HG02884 (cell line): ENCODE measurements at regions not wholly inside any gene's neighbourhood (a gene's known extent, or its start where the extent isn't known, plus 50 kb on each side); places are given as distances from the start of the nearest gene placed in this dataset.

Experiments
- ATAC-seq: cut with Tn5 transposase; IDR thresholded peaks from one replicate; pipeline ENCODE4 v1.9.1; 2021; ENCODE audit warnings: mild to moderate bottlenecking, moderate library complexity; ENCODE audit not compliant: unreplicated experiment

- ATAC-seq = no peak
These were observed 870.2 kb upstream of the TMEM132C start for GRCh38 chr12:127396734-127397133.

GRCh38 chr12:127398016-127398710 is 868.8 kb upstream of the TMEM132C start:
- ATAC-seq = no peak

- ATAC-seq = no peak
These were observed 867.5 kb upstream of the TMEM132C start for GRCh38 chr12:127399451-127399850.

DNA sequence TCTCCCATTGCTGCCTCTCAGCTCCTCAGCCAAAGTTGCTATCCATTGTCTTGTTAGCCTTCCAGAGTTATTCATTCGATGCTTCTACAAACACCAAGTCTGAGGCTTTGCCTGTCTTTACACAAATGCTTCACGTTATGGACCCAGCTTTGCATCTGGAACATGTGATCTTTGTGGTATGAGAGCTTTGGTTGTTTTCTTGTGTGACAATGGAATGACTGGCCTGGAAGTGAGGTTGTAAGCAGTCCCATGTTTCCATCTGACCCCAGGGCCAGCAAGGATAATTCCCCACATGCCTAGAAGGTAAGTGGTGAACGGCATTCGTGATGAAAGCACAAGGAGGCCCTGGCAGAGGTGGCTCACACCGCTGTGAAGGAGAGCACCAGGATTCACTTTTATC is 866.7 kb upstream of the TMEM132C start:
- no peak for ATAC-seq

DNA sequence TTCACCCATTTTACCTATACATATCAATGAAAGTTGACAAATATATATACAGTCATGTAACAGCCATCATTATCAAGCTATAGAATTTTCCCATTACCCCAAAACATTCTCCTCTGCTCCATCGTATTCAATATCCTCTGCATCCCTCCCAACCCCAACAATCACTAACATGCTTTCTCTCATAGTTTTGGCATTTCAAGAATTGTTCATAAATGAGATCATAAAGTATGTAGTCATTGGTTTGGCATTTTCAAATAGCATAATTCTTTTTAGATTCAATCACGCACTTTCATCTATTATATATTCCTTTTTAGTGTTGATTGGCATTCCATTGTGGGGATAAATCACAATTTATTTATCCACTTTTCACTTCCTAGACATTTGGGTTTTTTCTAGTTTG is 866.0 kb upstream of the TMEM132C start:
- ATAC-seq = no peak

GRCh38 chr12:127401536-127401935 is 865.4 kb upstream of the TMEM132C start:
- ATAC-seq = no peak

DNA sequence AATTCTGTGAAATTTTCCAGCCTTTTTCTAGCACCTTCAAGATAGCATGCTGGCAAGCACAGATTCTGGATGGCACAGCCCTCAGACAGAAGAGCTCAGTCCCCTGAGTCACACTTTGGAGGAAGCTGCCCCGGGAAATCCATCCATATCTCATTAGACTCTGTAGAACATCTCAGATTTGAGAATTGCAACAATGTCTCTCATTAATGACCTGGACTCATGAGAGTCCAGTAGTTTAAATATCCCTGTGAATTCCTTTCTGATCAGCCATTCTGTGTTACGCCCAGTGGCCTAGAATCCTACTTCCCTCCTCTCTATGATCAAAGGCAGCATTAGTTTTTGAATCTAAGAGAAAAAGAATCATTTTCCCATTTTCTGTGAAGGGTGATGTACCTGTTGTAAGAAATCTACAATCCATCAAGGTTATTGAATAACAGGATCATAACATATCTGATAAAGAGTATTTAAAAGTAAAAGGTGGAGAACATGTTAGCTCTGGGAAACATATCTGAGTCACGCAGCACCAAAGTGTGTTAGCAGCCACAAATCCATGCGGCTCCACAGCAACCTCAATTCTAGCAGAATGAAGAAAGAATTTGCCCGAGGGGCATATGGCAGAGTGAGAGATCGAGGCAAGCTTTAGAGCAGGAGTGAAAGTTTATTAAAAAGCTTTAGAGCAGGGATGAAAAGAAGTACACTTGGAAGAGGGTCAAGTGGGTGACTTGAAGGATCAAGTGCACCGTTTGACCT is 855.6 kb upstream of the TMEM132C start:
- no peak for ATAC-seq

- ATAC-seq = no peak
These were observed 855.0 kb upstream of the TMEM132C start for GRCh38 chr12:127411981-127412380.

DNA sequence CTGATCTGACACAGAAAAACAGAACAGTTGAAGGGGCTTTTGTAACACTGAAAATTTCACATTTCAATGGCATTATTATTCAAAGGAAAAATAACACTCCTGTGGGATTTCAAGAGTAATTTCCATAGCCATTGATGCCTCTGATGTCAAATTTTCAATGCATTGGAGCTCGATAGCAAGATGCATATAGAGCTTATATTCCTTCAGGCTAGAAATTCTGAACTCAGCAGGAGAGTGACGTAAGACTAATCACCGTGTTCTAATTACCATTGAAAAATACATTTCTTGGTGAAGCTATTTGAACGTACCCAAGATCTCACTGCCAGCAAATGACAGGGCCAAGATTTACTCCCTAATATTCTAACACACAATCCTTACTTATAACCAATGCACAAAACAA is 854.1 kb upstream of the TMEM132C start:
- no peak for ATAC-seq

DNA sequence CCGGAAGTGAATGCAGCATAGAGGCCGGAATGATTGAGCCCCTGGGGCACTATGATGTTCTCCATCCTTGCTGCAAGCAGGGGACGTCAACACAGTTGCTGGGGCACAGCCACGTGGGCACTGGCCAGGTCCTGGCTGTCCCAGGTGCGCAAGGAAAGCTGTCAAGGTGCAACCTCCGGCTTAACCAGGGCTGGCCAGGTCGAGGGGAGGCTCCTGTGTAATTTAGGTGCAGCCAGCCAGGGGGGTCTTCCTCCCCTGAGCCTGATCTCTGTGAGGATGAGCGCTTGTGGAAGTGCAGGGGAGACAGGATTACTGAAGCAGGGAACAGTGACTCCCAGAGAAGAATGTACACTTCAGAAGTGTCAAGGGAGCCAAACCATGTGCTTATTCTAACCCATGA is 852.8 kb upstream of the TMEM132C start:
- no peak for ATAC-seq

- no peak for ATAC-seq
These were observed 852.3 kb upstream of the TMEM132C start for GRCh38 chr12:127414636-127415035.

DNA sequence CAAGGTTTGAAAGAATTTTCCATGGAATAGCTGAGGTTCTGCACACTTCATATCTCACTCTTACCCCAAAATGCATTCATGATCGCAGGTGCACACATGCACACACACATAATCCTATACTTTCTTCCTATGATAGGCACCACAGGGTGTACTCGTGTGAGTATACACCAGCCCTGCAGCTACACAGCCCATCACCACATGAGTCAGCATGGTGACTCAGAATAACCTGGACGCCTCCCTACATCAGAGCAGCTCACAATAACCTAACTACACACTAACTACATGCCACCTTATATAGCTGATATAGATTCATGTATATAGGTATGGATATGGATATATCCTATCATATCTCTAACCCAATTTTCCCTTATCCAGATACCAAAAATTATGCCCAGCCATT is 850.2 kb upstream of the TMEM132C start:
- no peak for ATAC-seq

GRCh38 chr12:127419111-127419510 is 847.9 kb upstream of the TMEM132C start:
- no peak for ATAC-seq

GRCh38 chr12:127421614-127422013 is 845.4 kb upstream of the TMEM132C start:
- ATAC-seq = no peak

GRCh38 chr12:127422935-127423566 is 843.9 kb upstream of the TMEM132C start:
- ATAC-seq = no peak

DNA sequence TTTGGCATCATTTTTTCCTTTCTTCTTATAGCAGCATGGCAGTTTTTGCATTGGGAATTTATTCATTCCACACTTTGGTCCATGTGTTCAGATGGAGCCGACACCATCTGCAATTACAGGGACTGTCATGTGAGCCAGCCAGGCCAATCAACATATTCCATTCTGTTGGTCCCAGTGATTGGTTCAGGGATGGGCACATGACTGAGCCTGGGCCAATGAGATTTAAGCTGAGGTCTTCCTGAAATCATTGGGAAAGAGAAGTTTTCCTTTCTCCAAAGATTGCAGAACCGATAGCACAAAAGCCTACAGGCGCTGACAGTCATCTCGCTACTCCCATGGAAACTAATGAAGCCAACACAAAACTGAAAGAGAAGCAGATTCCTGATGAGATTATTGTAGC is 841.5 kb upstream of the TMEM132C start:
- ATAC-seq = no peak

- no peak for ATAC-seq
These were observed 838.5 kb upstream of the TMEM132C start for GRCh38 chr12:127428420-127428819.

DNA sequence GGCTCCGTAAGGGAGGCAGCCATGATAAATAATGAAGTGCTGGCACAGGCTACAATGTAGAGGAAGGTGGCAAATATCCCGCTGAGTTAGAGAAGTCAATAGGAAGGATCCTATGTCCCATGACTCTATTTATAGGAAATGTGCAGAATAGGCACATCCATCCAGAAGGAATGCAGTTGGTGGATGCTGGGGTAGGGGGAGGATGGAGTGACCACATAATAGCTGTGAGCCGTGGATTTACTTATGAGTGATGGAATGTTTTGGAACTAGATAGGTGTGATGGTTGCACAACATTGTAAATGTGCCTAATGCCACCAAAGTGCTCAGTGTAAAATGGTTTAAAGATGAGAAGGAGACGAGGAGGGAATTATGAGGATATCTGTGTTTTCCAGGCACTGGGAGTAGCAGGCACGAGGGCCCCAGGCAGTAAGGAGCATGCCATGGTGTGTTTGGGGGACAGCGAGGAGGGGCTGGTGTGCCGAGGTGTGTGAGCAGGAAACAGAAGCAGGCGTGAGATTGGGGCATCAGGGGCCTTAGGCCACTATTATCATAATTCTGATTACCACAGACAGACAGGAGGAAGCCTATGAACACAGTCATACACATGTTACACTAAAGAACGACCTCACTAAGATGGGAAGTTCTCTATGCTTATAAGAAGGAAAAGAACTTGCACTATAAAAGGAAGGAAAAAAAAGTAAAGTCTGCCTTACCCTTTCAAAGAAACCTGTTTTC is 837.3 kb upstream of the TMEM132C start:
- ATAC-seq = no peak

DNA sequence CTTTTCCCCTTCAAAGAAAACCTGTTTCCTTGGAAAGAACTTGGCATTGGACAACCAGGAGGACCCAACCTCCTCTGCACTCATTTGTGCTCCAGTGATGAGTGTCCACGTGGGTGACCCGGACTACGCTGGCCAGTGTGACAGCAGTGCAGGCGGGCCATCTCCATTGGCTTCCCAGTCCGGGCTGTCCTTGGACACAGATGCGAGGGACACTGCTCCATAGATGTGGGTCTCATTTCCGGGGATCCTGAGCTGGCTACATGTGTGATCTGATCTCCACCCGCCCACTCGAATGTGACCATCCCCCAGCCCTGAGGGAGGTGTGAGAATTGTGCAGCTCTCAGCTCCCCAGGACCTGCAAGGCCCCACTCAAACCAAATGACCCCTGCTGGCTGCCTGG is 836.6 kb upstream of the TMEM132C start:
- no peak for ATAC-seq

- ATAC-seq = no peak
These were observed 835.8 kb upstream of the TMEM132C start for GRCh38 chr12:127431177-127431576.

DNA sequence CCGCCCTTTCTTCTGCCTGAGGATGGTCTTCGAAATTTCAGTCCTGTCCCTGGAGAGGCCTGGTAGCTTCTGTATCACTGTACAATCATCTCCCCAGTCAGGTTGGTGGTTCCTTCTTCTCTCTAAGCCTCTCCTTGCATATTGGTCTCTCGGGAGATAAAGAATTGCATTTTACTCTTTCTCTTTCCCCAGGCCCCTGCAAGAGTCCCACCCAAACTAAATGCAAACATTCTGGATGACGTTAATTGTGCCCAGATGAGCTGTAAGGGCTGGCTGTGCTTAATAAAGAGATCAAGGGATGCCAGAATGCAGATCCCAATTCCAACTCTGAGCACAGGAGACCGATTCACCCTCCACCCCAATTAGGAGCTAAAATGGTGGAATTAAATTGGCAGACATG is 835.4 kb upstream of the TMEM132C start:
- no peak for ATAC-seq
